ENCODE measurements at regions not wholly inside any gene's neighbourhood (a gene's known extent, or its start where the extent isn't known, plus 50 kb on each side); places are given as distances from the start of the nearest gene placed in this dataset.

GRCh38 chr6:105695461-105695860 is 292.6 kb upstream of the PREP start:
- peaks cover 2% of the 10 kb centered on the region for H3K27me3 Mint-ChIP-seq (ENCODE audit: low read depth, unreplicated experiment)
- H3K4me3 Mint-ChIP-seq (ENCODE audit: unreplicated experiment): no peak overlapping the region
- no peak for FAIRE-seq
- no peaks in the 10 kb centered on the region for H4K20me1 ChIP-seq (ENCODE audit: insufficient read depth, low read length)
- peaks cover 7% of the 10 kb centered on the region for H3K4me1 Mint-ChIP-seq (ENCODE audit: low read depth, unreplicated experiment)
- H2AFZ ChIP-seq (ENCODE audit: low read depth, low read length): no peak overlapping the region
- TF ChIP-seq EZH2 (IDR thresholded peaks at IDR 0.05; ENCODE audit: insufficient read depth, low read length) (no peak), CTCF (IDR thresholded peaks at IDR 0.05; ENCODE audit: insufficient read depth, low read depth, low read length) (no peak)
- no peaks in the 10 kb centered on the region for H3K4me1 ChIP-seq (ENCODE audit: insufficient read depth, low read length)
- no peaks in the 10 kb centered on the region for H3K9me3 Mint-ChIP-seq (ENCODE audit: unreplicated experiment)
- no peak overlapping the region for H3K4me3 ChIP-seq (ENCODE audit: insufficient read depth, low read depth, low read length)
- H3K36me3 ChIP-seq (ENCODE audit: insufficient read depth, low read length): no peaks in the 10 kb centered on the region
- no peaks in the 10 kb centered on the region for H3K79me2 ChIP-seq (ENCODE audit: insufficient read depth, low read length)
- H3K9me3 ChIP-seq (ENCODE audit: insufficient read depth, low read depth, low read length): no peaks in the 10 kb centered on the region
- H3K27me3 ChIP-seq (ENCODE audit: insufficient read depth, low read length): no peaks in the 10 kb centered on the region
- H3K27ac ChIP-seq (ENCODE audit: low read depth, low read length): no peak overlapping the region
- no peak overlapping the region for H3K9ac ChIP-seq (ENCODE audit: low read length)
- no peak overlapping the region for H3K27ac Mint-ChIP-seq (ENCODE audit: unreplicated experiment)
- H3K36me3 Mint-ChIP-seq (ENCODE audit: low read depth, unreplicated experiment): no peaks in the 10 kb centered on the region
- H3K4me2 ChIP-seq (ENCODE audit: low read length): no peak overlapping the region
- no peak for DNase-seq (ENCODE audit: low read depth)

GRCh38 chr6:105692613-105693215 is 289.8 kb upstream of the PREP start:
- Histone ChIP-seq H3K36me3 (ENCODE audit: insufficient read depth, low read length) (no peaks in the 10 kb centered on the region), H3K4me1 (ENCODE audit: insufficient read depth, low read length) (no peaks in the 10 kb centered on the region), H3K9ac (ENCODE audit: low read length) (no peak overlapping the region), H3K9me3 (ENCODE audit: insufficient read depth, low read depth, low read length) (no peaks in the 10 kb centered on the region), H4K20me1 (ENCODE audit: insufficient read depth, low read length) (no peaks in the 10 kb centered on the region), H3K27ac (ENCODE audit: low read depth, low read length) (no peak overlapping the region), H3K27me3 (ENCODE audit: insufficient read depth, low read length) (no peaks in the 10 kb centered on the region), H3K4me3 (ENCODE audit: insufficient read depth, low read depth, low read length) (no peak overlapping the region), H2AFZ (ENCODE audit: low read depth, low read length) (no peak overlapping the region), H3K79me2 (ENCODE audit: insufficient read depth, low read length) (no peaks in the 10 kb centered on the region), H3K4me2 (ENCODE audit: low read length) (no peak overlapping the region)
- no peak for DNase-seq (ENCODE audit: low read depth)
- no peak for FAIRE-seq
- TF ChIP-seq EZH2 (IDR thresholded peaks at IDR 0.05; ENCODE audit: insufficient read depth, low read length) (no peak), CTCF (IDR thresholded peaks at IDR 0.05; ENCODE audit: insufficient read depth, low read depth, low read length) (no peak)
- peaks cover 7% of the 10 kb centered on the region for H3K4me1 Mint-ChIP-seq (ENCODE audit: low read depth, unreplicated experiment)
- H3K36me3 Mint-ChIP-seq (ENCODE audit: low read depth, unreplicated experiment): peaks cover 2% of the 10 kb centered on the region
- no peak overlapping the region for H3K27ac Mint-ChIP-seq (ENCODE audit: unreplicated experiment)
- H3K27me3 Mint-ChIP-seq (ENCODE audit: low read depth, unreplicated experiment): peaks cover 2% of the 10 kb centered on the region
- H3K4me3 Mint-ChIP-seq (ENCODE audit: unreplicated experiment): no peak overlapping the region
- peaks cover 5% of the 10 kb centered on the region for H3K9me3 Mint-ChIP-seq (ENCODE audit: unreplicated experiment)

GRCh38 chr6:105691971-105692370 is 289.1 kb upstream of the PREP start:
- Histone ChIP-seq H3K4me1 (ENCODE audit: insufficient read depth, low read length) (no peaks in the 10 kb centered on the region), H3K9ac (ENCODE audit: low read length) (no peak overlapping the region), H3K27me3 (ENCODE audit: insufficient read depth, low read length) (no peaks in the 10 kb centered on the region), H3K9me3 (ENCODE audit: insufficient read depth, low read depth, low read length) (peaks cover 6% of the 10 kb centered on the region), H4K20me1 (ENCODE audit: insufficient read depth, low read length) (no peaks in the 10 kb centered on the region), H3K79me2 (ENCODE audit: insufficient read depth, low read length) (no peaks in the 10 kb centered on the region), H3K4me2 (ENCODE audit: low read length) (no peak overlapping the region), H3K36me3 (ENCODE audit: insufficient read depth, low read length) (no peaks in the 10 kb centered on the region), H3K4me3 (ENCODE audit: insufficient read depth, low read depth, low read length) (no peak overlapping the region), H3K27ac (ENCODE audit: low read depth, low read length) (no peak overlapping the region), H2AFZ (ENCODE audit: low read depth, low read length) (no peak overlapping the region)
- H3K4me1 Mint-ChIP-seq (ENCODE audit: low read depth, unreplicated experiment): peaks cover 7% of the 10 kb centered on the region
- H3K36me3 Mint-ChIP-seq (ENCODE audit: low read depth, unreplicated experiment): peaks cover 2% of the 10 kb centered on the region
- H3K4me3 Mint-ChIP-seq (ENCODE audit: unreplicated experiment): no peak overlapping the region
- H3K9me3 Mint-ChIP-seq (ENCODE audit: unreplicated experiment): peaks cover 8% of the 10 kb centered on the region
- TF ChIP-seq CTCF (IDR thresholded peaks at IDR 0.05; ENCODE audit: insufficient read depth, low read depth, low read length) (no peak), EZH2 (IDR thresholded peaks at IDR 0.05; ENCODE audit: insufficient read depth, low read length) (no peak)
- H3K27ac Mint-ChIP-seq (ENCODE audit: unreplicated experiment): no peak overlapping the region
- no peak for DNase-seq (ENCODE audit: low read depth)
- peaks cover 2% of the 10 kb centered on the region for H3K27me3 Mint-ChIP-seq (ENCODE audit: low read depth, unreplicated experiment)
- no peak for FAIRE-seq
